ENCODE measurements at regions not wholly inside any gene's neighbourhood (a gene's known extent, or its start where the extent isn't known, plus 50 kb on each side); places are given as distances from the start of the nearest gene placed in this dataset.

- no peak for TF ChIP-seq CTCF (IDR thresholded peaks at IDR 0.05; ENCODE audit: low read depth, low read length)
- no peak for TF ChIP-seq MAX (IDR thresholded peaks at IDR 0.05; ENCODE audit: low read depth, low read length)
- TF ChIP-seq POLR2A (IDR thresholded peaks at IDR 0.05; ENCODE audit: extremely low read depth, insufficient read length): no peak
- TF ChIP-seq MYC (IDR thresholded peaks at IDR 0.05; ENCODE audit: low read depth, low read length): no peak
These were observed 507.3 kb downstream of the ISL1 start for GRCh38 chr5:51890435-51891116.

Data from NB4 (cell line).